Osteoblast (primary cell): ENCODE measurements at regions not wholly inside any gene's neighbourhood (a gene's known extent, or its start where the extent isn't known, plus 50 kb on each side); places are given as distances from the start of the nearest gene placed in this dataset.

Experiments used
- DNase-seq: peaks from one replicate; pipeline ENCODE4 v3.0.0; 2011; ENCODE audit warnings: low spot score, mixed read lengths; ENCODE audit not compliant: insufficient read length; ENCODE audit errors: missing footprints
- H2AFZ ChIP-seq: 2 replicates; pipeline ENCODE4 v1.6.0; 2011; ENCODE audit warnings: mild to moderate bottlenecking, low read length
- H3K27ac ChIP-seq: 2 replicates; pipeline ENCODE4 v1.5.1; 2011; ENCODE audit warnings: mild to moderate bottlenecking, low read depth, low read length, moderate library complexity
- H3K27me3 ChIP-seq: 2 replicates; pipeline ENCODE4 v1.6.0; 2012; ENCODE audit warnings: mild to moderate bottlenecking, control low read depth, inconsistent platforms, low read length, moderate library complexity; ENCODE audit not compliant: insufficient read depth
- H3K36me3 ChIP-seq: 2 replicates; pipeline ENCODE4 v1.5.1; 2011; ENCODE audit warnings: mild to moderate bottlenecking, low read length, control low read depth, moderate library complexity; ENCODE audit not compliant: insufficient read depth
- H3K4me1 ChIP-seq: 2 replicates; pipeline ENCODE4 v1.5.1; 2011; ENCODE audit warnings: mild to moderate bottlenecking, low read length, control low read depth, moderate library complexity; ENCODE audit not compliant: insufficient read depth
- H3K4me2 ChIP-seq: 2 replicates; pipeline ENCODE4 v1.6.0; 2011; ENCODE audit warnings: mild to moderate bottlenecking, low read length; ENCODE audit not compliant: insufficient read depth
- H3K4me3 ChIP-seq: fragments of 200-600 bp; sonication (generic); 3 replicates; pipeline ENCODE4 v1.5.1; 2012; ENCODE audit warnings: mild to moderate bottlenecking, low read length, inconsistent platforms; ENCODE audit not compliant: insufficient read depth
- H3K79me2 ChIP-seq: 2 replicates; pipeline ENCODE4 v1.6.0; 2012; ENCODE audit warnings: mild to moderate bottlenecking, low read length, control low read depth, inconsistent platforms; ENCODE audit not compliant: insufficient read depth
- H3K9me3 ChIP-seq: 2 replicates; pipeline ENCODE4 v1.5.1; 2011; ENCODE audit warnings: low read depth, low read length, control low read depth
- H4K20me1 ChIP-seq: 2 replicates; pipeline ENCODE4 v1.6.0; 2012; ENCODE audit warnings: mild to moderate bottlenecking, low read length, control low read depth; ENCODE audit not compliant: insufficient read depth
- CTCF ChIP-seq: IDR thresholded peaks from 2 replicates; pipeline ENCODE4 v1.5.1; 2011; ENCODE audit warnings: mild to moderate bottlenecking, low read depth, low read length, moderate library complexity; ENCODE audit errors: extremely low read depth

GRCh38 chr4:66604192-66604591 lies 933.9 kb upstream of the EPHA5 start:
- Histone ChIP-seq H4K20me1 (no peaks in the 10 kb centered on the region), H3K9me3 (no peaks in the 10 kb centered on the region), H3K4me2 (no peak overlapping the region), H3K4me1 (no peaks in the 10 kb centered on the region), H3K4me3 (no peak overlapping the region), H3K36me3 (no peaks in the 10 kb centered on the region), H3K79me2 (no peaks in the 10 kb centered on the region), H3K27me3 (no peaks in the 10 kb centered on the region), H2AFZ (no peak overlapping the region), H3K27ac (no peak overlapping the region)
- TF ChIP-seq CTCF = no peak
- DNase-seq = no peak

GRCh38 chr4:66602622-66603021 lies 932.3 kb upstream of the EPHA5 start:
- no peak overlapping the region for H3K4me2 ChIP-seq
- no peak for TF ChIP-seq CTCF
- no peaks in the 10 kb centered on the region for H3K27me3 ChIP-seq
- DNase-seq = no peak
- H3K36me3 ChIP-seq = no peaks in the 10 kb centered on the region
- no peaks in the 10 kb centered on the region for H3K79me2 ChIP-seq
- H4K20me1 ChIP-seq = no peaks in the 10 kb centered on the region
- no peaks in the 10 kb centered on the region for H3K9me3 ChIP-seq
- no peak overlapping the region for H2AFZ ChIP-seq
- no peaks in the 10 kb centered on the region for H3K4me1 ChIP-seq
- H3K4me3 ChIP-seq = no peak overlapping the region
- H3K27ac ChIP-seq = no peak overlapping the region

- no peak overlapping the region for H3K4me2 ChIP-seq
Measured at GRCh38 chr4:66591968-66592367, 921.7 kb upstream of the EPHA5 start.

More at GRCh38 chr4:66591968-66592367, 921.7 kb upstream of the EPHA5 start:
- no peak for DNase-seq
- no peaks in the 10 kb centered on the region for H3K36me3 ChIP-seq
- TF ChIP-seq CTCF = no peak
- peaks cover 3% of the 10 kb centered on the region for H3K4me1 ChIP-seq
- H3K79me2 ChIP-seq = no peaks in the 10 kb centered on the region
- peak overlapping the region; percentile 10 for H2AFZ ChIP-seq
- H3K9me3 ChIP-seq = no peaks in the 10 kb centered on the region
- H3K27ac ChIP-seq = no peak overlapping the region
- no peaks in the 10 kb centered on the region for H4K20me1 ChIP-seq
- no peak overlapping the region for H3K4me3 ChIP-seq
- no peaks in the 10 kb centered on the region for H3K27me3 ChIP-seq
